NB4 (cell line): ENCODE measurements at regions not wholly inside any gene's neighbourhood (a gene's known extent, or its start where the extent isn't known, plus 50 kb on each side); places are given as distances from the start of the nearest gene placed in this dataset.

Experiments used
- MAX ChIP-seq: IDR thresholded peaks from 2 replicates; pipeline ENCODE4 v1.6.1; 2011; ENCODE audit warnings: low read depth, low read length
- POLR2A ChIP-seq: IDR thresholded peaks from 2 replicates; pipeline ENCODE4 v1.6.1; 2011; ENCODE audit warnings: mild to moderate bottlenecking; ENCODE audit not compliant: insufficient read length; ENCODE audit errors: extremely low read depth
- TF ChIP-seq, protein P1 (sequence below): IDR thresholded peaks from one replicate; pipeline ENCODE4 v1.5.1; 2012; ENCODE audit warnings: low read depth, low read length

- TF ChIP-seq, protein P1, sequence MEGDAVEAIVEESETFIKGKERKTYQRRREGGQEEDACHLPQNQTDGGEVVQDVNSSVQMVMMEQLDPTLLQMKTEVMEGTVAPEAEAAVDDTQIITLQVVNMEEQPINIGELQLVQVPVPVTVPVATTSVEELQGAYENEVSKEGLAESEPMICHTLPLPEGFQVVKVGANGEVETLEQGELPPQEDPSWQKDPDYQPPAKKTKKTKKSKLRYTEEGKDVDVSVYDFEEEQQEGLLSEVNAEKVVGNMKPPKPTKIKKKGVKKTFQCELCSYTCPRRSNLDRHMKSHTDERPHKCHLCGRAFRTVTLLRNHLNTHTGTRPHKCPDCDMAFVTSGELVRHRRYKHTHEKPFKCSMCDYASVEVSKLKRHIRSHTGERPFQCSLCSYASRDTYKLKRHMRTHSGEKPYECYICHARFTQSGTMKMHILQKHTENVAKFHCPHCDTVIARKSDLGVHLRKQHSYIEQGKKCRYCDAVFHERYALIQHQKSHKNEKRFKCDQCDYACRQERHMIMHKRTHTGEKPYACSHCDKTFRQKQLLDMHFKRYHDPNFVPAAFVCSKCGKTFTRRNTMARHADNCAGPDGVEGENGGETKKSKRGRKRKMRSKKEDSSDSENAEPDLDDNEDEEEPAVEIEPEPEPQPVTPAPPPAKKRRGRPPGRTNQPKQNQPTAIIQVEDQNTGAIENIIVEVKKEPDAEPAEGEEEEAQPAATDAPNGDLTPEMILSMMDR, result no peak
- TF ChIP-seq POLR2A (no peak), MAX (no peak)
Observed at GRCh38 chr15:52870015-52870414, 79.9 kb upstream of the ONECUT1 start.
